HG02759 (cell line): ENCODE measurements at regions not wholly inside any gene's neighbourhood (a gene's known extent, or its start where the extent isn't known, plus 50 kb on each side); places are given as distances from the start of the nearest gene placed in this dataset.
"Not testable (repeated sequence)": the region's sequence is repeated elsewhere in the genome, so short reads cannot be mapped to it uniquely, and the experiment has no call there.

Source experiments
- ATAC-seq: cut with Tn5 transposase; IDR thresholded peaks from one replicate; pipeline ENCODE4 v1.9.1; 2021; ENCODE audit warnings: mild to moderate bottlenecking, moderate library complexity; ENCODE audit not compliant: unreplicated experiment

GRCh38 chr12:40431169-40431568 is 206.4 kb downstream of the LRRK2 start:
- ATAC-seq = no peak

- no peak for ATAC-seq
These were observed 210.5 kb downstream of the LRRK2 start for GRCh38 chr12:40435251-40435650.

DNA sequence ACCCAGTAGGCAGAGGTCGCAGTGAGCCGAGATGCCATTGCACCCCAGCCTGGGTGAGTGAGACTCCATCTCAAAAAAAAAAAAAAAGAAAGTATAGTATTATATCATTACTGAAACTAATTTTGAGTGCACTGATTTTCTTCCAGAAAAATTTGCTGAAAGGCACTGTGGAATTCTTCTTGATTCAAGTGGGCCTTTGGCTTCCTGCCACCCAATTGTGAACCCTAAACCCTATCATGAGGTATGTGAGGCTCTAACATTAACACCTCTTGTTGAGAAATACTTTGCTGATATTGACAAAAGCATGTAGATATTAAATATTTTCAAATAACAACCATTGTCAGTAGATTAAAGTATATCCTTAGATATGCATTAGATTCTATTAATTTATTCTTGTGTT is 211.2 kb downstream of the LRRK2 start:
- ATAC-seq = no peak

DNA sequence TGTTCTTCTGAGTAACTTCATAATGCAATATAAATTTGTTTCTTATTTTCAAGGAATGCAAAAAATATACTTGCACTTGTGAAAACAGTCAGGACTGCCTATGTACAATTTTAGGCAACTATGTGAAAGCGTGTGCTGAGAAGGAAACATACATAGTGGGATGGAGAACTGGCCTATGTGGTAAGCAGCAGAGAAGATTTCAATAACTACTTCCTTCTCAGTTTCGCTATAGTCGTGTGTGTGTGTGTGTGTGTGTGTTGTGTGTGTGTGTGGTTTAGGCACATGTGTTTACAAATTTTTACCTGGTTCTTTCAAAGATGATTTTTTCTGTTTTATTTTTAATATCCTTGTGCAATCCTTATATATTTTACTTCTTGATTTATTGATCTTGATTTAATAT is 211.8 kb downstream of the LRRK2 start:
- no peak for ATAC-seq

GRCh38 chr12:40439771-40440492 is 215.1 kb downstream of the LRRK2 start:
- no peak for ATAC-seq

- ATAC-seq = no peak
These were observed 219.4 kb downstream of the LRRK2 start for GRCh38 chr12:40444174-40444573.

- ATAC-seq = no peak
These were observed 221.6 kb downstream of the LRRK2 start for GRCh38 chr12:40446385-40446784.

DNA sequence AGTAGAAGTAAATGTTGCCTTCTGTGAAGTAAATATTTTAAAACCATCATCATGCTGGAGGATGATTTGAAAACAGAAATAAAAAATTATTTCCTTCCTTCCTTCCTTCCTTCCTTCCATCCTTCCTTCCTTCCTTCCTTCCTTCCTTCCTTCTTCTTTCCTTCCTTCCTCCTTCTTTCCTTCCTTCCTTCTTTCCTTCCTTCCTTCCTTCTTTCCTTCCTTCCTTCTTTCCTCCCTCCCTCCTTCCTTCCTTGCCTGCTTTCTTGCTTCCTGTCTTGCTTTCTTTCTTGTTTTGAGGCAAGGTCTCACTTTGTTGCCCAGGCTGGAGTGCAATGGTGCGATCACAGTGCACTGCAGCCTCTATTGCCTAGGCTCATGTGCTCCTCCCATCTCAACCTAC is 223.7 kb downstream of the LRRK2 start:
- not testable (repeated sequence) for ATAC-seq

DNA sequence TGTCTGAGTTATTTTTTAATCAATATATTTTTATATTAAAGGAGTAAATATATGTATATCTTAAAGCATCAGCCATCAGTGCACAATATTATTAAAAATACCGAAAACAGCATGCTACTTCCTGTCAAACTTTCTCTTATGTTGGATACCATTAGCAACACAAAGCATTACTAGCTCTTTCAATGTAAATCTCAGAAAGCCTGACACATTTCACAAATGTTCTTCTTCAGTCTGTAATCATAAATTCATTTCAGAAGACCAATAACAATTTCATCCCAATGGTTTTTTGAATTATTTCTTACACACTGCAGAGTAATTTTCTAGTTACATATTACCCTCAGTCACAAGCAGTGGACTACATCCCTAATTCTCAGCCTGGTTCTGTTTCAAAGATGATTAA is 226.9 kb downstream of the LRRK2 start:
- no peak for ATAC-seq

GRCh38 chr12:40464121-40464520 is 228.1 kb upstream of the CNTN1 start:
- ATAC-seq = no peak

DNA sequence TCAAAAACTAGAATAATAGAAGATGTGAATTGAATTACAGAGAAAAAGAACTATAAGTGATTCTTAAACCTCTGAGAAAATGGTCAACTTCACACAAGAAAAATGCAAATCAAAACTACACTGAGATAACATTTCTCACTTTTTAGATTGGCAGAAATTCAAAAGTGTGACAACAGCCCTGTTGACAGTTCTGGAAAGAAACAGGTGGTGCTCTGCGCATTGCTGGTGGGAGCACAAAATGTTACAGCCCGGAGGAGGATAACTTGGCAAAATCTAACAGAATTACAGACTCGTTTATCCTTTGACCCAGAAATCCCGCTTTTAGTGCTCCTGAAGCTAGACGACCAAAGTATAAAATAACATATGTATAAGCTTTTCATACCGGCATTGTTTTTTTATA is 222.5 kb upstream of the CNTN1 start:
- ATAC-seq = no peak

DNA sequence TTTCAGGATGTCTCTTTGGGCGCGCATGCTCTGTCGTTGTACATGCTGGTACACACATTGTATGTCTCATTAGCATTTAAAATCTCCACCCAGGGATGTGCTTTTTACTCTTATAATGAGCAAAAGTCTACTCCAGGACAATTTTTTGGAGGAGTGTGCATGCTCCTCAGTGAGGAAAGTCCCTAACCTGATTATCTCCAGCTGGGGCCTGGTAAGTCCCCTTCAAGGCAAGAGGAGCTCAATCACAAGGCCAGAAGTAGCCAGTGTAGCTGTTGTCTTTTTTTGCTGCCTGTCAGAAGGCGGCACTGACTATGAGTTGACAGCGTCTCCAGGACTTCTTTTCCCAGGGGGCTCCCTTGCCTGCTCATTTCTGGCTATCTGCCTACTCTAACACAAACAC is 218.3 kb upstream of the CNTN1 start:
- peak; percentile 70 for ATAC-seq

DNA sequence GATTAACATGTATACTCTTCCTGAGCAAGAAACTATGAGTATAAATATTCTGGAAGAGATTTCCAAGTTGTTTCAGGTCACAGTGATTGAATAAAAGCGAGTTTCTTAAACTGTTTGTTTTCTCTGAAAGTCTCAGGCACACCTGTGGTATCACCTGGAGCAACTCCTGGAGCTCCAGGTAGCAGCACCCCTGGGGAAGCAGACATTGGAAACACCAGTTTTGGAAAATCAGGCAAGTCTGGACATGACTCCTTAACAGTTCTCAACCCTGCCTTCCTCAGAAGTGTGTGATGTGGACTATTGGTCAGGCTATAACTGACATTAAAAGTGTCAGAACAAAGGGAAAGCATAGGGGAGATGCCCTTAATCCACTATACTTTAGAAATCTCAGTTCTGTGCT is 217.6 kb upstream of the CNTN1 start:
- no peak for ATAC-seq

DNA sequence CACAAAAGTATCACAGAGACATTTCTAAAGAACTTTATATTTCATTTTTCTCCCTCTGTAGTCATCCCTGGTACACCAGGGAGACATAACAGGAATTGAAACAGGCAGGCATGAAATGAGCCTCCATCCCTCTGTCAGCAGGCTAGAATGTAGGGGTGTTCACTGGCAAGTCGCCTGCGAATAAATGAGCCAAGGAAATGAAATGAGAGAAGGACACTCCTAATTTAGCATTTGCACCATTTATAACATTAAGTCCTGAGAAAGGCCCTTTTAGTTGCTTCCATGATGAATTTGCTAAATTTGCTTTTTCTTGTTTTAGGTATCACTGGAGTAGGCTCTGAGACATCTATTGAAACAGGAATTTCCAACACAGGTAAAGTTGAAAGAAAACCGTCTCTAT is 192.4 kb upstream of the CNTN1 start:
- no peak for ATAC-seq

- ATAC-seq = peak; percentile 65
These were observed 189.9 kb upstream of the CNTN1 start for GRCh38 chr12:40502322-40502721.

GRCh38 chr12:40505327-40505726 is 186.9 kb upstream of the CNTN1 start:
- no peak for ATAC-seq

DNA sequence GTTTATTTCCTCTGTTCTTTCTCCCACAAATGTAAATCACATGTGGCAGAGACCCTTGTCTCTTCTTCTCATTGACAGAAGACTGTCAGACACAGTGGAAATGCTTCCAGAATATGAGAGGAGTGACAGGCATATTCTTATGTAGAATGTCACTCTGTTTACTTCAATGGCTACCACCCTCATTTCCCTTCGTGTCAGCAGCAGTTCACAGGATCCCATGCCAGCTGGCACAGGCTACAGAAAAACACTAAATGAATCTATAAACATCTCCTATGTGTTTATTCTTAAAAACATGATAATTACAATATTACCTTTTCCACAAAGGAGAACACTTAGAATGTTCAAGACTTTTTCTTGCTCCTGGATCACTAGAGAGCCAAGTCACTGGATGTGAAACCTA is 183.8 kb upstream of the CNTN1 start:
- ATAC-seq = no peak

DNA sequence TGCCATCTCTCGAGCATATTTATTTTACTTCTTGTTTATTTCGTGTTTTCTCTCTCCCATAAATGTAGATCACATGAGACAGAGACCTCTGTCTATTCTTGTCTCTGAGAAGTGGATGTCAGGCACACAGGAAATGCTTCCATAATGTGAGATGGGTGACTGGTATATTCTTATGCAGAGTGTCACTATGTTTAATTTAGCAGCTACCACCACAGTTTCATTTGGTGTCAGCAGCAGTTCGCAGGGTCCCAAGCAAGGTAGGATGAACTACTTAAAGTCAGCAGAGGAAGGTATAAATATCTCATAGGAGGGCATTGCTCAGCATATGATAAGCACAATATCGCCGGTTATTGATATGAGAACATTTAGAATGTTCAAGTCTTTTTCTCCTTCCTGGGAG is 180.9 kb upstream of the CNTN1 start:
- no peak for ATAC-seq

- ATAC-seq = no peak
These were observed 177.0 kb upstream of the CNTN1 start for GRCh38 chr12:40515041-40515816.

GRCh38 chr12:40522837-40523236 is 169.4 kb upstream of the CNTN1 start:
- ATAC-seq = no peak

DNA sequence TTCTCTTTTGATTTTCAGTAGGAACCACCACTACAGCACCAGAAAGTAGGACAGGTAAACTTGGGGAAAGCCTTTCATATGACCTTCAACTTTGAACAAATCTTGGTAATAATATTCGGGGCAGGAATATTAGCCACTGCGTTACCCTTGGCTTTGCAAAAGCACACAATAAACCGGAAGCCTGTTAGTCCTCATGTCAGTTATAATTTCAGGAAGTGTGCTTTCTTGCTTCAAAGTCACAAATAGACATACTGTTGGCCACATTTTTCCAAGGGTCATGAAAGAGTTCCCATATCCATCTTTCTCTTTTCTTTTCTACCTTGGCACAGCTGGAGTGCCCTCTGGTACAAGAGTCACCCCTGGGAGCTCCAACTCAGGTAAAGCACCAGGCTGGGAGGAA is 167.2 kb upstream of the CNTN1 start:
- no peak for ATAC-seq

DNA sequence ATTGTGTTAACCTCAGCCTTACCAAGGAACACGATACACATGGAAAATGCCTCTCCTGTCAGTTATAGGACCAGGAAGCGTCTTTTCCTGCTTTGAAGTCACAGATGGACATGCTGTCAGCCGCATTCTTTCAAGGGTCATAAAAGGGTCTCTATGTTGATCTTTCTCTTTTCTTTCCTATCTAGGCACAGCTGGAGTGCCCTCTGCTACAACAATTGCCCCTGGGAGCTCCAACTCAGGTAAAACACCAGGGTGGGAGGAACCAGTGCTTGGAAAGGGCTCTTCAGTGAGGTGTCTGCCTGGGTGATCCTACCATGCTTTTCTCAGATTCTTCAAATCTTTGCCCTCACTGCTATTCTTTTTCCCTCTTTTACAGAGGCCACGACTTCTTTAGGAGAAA is 157.4 kb upstream of the CNTN1 start:
- no peak for ATAC-seq

DNA sequence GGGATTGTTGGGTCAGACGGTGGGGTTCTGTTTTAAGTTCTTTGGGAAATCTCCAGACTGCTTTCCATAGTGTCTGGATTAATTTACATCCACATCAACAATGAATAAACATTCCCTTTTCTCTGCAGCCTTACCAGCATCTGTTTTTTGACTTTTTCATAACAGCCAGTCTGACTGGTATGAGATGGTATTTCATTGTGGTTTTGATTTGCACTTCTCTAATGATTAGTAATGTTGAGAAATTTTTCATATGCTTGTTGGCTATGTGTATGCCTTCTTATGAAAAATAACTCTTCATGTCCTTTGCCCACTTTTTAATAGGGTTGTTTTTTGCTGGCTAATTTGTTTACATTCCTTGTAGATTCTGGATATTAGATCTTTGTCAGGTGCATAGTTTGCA is 140.8 kb upstream of the CNTN1 start:
- ATAC-seq = no peak
